ENCODE measurements at regions not wholly inside any gene's neighbourhood (a gene's known extent, or its start where the extent isn't known, plus 50 kb on each side); places are given as distances from the start of the nearest gene placed in this dataset.

- no peak for DNase-seq
Measured at GRCh38 chr12:111310076-111310870, 58.6 kb downstream of the PHETA1 start.

- DNase-seq: no peak
Measured at GRCh38 chr12:111309584-111309983, 59.3 kb downstream of the PHETA1 start.

DNA sequence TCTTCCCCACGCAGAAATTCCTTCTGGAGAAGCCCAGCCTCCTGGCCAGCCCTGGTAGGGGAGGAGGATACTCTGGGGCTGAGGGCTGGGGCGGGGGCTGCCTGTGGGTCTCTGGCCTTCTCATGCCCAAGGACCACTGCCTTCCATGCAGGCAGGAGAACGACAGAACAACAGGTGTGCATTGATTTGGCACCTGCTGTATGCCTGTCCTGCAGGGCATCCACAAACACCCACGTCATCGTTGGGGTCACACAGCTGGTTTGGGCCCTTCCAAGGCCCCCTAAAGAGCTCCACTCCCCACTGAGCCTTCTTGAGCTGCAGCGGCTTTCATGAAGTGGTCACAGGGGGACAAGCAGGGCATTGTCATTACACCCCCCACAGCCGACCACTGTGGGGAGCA, 60.4 kb downstream of the PHETA1 start:
- no peak for DNase-seq

- peak; percentile 48 to 54 (median 53) for DNase-seq
Measured at GRCh38 chr12:111304642-111305071, 64.2 kb downstream of the PHETA1 start.

DNA sequence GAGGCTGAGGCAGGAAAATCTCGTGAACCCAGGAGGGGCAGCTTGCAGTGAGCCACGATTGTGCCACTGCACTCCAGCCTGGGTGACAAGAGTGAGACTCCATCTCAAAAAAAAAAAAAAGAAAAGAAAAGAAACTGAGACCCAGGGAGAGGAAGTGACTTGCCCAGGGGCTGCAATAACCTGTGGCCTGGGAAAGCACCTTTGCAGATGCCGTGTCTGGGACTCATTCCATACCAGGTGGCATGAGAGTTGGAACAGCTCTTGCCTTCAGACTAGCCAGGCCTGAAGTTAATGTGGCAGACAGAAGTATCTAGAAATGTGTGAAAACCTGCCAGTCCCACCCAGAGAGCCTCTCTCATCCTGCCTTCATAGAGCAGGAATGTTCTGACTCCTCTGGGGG, 65.4 kb downstream of the PHETA1 start:
- DNase-seq: no peak

DNA sequence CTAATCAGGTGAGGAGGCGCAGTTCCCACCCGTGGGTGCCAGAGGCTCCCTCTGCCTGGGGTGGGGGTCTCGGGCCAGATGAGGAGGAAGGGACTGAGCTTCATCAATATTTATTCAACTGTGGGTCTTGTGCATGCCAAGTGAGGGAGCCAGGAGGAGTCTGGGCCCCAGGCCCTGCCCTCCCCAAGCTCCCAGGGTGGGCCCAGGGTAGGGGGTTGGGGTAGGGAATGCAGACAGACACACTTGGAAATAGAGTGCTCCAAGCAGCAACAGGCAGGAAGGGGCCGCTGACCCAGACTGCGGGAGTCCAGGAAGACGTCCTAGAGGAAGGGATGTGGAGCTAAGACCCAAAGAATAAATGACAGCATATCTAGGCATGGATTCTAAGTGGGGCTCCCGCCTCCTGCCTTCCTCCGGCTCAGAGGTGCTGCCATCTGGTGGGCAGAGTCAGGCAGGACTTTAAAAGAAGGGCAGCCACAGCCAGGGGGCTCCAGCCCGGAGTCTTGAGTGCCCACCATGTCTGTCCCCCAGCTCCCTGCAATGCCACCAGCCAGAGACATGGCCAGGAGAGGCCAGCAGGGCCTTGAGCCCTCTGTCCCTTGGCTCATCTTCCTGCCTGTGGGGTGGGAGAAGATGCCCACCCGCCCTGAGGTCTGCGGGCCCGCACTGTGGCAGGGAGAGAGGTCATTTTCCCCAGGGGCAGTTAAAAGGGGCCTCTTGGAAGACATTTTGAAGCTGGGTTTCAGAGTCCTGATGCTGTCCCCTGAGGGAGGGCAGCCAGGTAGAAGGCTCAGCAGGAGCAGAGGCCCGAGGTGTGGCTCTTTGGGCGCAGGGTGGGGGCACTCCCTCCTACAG, 70.1 kb downstream of the PHETA1 start:
- peak; percentile 69 to 84 (median 76) for DNase-seq

- DNase-seq: no peak
Measured at GRCh38 chr12:111297703-111298426, 71.0 kb downstream of the PHETA1 start.

DNA sequence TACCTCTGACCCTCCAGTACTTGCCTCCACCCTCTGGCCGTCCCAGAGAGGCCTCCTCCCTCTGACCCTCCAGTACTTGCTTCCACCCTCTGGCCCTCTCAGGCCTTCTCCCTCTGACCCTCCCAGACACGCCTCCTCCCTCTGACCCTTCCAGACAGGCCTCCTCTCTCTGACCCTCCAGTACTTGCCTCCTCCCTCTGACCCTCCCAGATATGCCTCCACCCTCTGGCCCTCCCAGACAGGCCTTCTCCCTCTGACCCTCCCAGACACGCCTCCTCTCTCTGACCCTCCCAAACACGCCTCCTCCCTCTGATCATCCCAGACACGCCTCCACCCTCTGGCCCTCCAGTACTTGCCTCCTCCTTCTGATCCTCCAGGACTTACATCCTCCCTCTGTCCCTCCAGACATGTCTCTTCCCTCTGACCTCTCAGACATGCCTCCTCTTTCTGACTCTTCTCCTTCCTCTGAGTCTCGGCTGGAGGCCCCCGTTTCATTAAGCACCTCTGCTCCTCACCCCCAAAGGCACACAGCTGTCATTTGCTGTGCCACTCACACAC, 71.9 kb downstream of the PHETA1 start:
- no peak for DNase-seq

GRCh38 chr12:111295176-111295575, 73.7 kb downstream of the PHETA1 start:
- no peak for DNase-seq

DNA sequence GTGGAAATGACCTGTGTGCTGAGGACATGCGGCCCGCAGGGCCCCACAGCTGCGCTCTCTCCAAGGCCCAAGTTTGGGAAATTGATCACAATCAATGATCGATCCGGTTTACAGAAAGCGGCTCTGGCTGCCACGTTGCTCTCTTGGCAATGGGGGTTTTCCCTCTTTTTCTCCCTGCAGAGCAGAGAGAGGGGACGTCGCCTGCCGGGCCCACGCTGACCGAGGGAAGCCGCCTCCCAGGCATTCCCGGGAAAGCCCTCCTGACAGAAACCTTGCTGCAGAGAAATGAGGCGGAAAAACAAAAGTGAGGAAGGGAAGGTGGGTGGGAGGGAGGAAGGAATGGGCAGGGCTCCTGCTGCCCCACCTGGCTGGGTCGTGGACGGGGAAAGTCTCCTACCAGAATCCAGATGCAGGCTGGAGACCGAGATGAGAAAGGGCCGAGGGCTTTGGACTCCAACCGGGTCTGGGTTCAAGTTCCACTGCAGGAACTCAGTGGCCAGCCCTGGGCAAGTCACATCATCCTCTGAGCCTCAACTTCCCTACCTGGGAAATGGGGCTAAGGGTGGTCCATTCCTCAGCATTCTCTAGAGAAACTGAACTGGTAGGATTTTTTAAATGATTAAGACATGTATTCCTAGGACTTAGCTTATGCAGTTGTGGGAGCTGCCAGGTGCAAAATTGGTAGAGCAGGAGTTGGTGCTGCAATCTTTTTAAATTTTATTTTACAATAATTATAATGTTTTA, 75.5 kb downstream of the PHETA1 start:
- no peak for DNase-seq

- no peak for DNase-seq
Measured at GRCh38 chr12:111291357-111291756, 77.5 kb downstream of the PHETA1 start.

GRCh38 chr12:111288771-111289170, 80.1 kb downstream of the PHETA1 start:
- DNase-seq: no peak

DNA sequence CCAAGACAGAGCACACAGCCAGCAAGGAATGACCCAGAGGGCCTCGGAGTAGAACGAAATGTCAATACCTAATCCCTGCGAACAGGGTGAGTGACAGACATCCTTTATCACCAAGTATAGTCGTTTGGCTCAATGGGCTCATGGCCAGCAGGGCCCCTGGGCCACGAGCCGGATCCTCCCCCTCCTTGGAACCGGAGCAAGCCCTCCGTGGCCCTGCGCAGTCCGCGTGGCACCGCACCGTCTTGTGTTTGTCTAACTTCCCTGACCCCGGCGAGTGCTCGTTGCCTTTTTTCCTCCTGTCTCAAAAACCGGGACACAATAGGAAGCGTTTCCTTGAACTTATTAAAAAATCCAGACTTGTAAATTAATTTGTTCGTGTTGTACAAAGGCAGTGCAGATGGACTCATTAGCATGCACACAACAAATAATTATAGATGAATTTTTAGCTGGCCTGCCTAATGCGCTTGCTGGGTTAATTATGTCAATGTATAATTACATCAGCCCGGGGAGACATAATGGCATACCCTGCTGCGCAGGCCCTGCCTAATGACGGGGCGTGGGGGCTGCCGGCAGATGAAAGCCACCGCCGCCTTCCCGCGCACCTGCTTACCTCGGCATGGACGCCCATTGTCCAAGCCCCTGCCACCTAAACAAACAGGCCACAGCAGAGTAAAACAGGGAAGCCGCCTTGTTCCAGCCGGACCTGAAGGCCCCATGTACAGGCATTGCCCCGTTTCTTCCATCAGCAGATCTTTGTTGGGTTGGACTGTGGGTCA, 81.6 kb downstream of the PHETA1 start:
- DNase-seq: no peak

- DNase-seq: no peak
Measured at GRCh38 chr12:111285200-111285599, 83.7 kb downstream of the PHETA1 start.

- DNase-seq: no peak
Measured at GRCh38 chr12:111284709-111285108, 84.2 kb downstream of the PHETA1 start.

GRCh38 chr12:111283966-111284365, 84.9 kb downstream of the PHETA1 start:
- DNase-seq: peak; percentile 48 to 61 (median 55)

DNA sequence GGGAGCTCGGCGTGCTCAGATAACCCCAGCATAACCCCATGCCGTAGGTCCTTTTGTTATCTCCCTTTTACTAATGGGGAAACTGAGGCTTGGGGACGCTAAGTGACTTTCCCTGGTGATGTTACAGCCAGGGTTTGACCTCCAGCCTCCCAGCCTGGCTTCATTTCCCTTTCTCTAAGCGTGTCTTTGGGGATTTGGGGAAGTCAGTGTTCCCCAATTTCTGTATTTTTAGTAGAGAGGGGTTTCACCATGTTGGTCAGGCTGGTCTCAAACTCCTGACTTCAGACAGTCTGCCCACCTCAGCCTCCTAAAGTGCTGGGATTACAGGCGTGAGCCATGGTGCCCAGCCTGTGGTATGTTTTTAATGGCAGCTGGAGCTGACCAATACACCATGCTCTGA, 85.4 kb downstream of the PHETA1 start:
- DNase-seq: peak; percentile 52 to 55 (median 54)

- DNase-seq: no peak
Measured at GRCh38 chr12:111277570-111277969, 91.3 kb downstream of the PHETA1 start.

DNA sequence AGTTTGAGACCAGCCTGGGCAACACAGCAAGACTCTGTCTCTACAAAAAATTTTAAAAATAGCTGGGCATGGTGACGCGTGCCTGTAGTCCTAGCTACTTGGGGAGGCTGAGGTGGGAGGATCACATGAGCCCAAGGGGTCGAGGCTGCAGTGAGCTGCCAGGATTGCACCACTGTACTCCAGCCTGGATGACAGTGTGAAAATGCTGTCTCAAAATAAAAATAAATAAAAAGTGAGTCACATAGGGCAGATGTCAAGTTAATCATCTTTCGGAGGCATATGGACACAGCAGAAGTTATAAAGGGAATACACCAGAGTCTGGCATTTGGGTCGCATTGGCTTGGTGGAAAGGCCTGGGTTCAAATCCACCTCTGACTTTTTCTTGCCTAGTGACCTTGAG, 92.7 kb downstream of the PHETA1 start:
- DNase-seq: peak; percentile 64 to 75 (median 65)

GRCh38 chr12:111275308-111275707, 93.6 kb downstream of the PHETA1 start:
- no peak for DNase-seq

- DNase-seq: peak; percentile 32 to 35 (median 33)
Measured at GRCh38 chr12:111274777-111275176, 94.1 kb downstream of the PHETA1 start.

Measured in suppressor macrophage treated with lipopolysaccharide for 1 hour (primary cell).